ENCODE measurements at regions not wholly inside any gene's neighbourhood (a gene's known extent, or its start where the extent isn't known, plus 50 kb on each side); places are given as distances from the start of the nearest gene placed in this dataset.

- TF ChIP-seq CTCF (conservative IDR thresholded peaks at IDR 0.05; ENCODE audit: low read depth, low read length) (no peak), EZH2 (IDR thresholded peaks at IDR 0.05; ENCODE audit: borderline replicate concordance, low read depth, low read length, poor library complexity, severe bottlenecking) (no peak)
Observed at GRCh38 chr17:72004611-72005331, 116.0 kb upstream of the SOX9 start.
